ENCODE measurements at regions not wholly inside any gene's neighbourhood (a gene's known extent, or its start where the extent isn't known, plus 50 kb on each side); places are given as distances from the start of the nearest gene placed in this dataset.

- DNase-seq: no peak
Observed at GRCh38 chr3:182092662-182093262, 381.0 kb downstream of the SOX2 start.

- no peak for DNase-seq
Observed at GRCh38 chr3:182094321-182094720, 382.6 kb downstream of the SOX2 start.

- no peak for DNase-seq
Observed at GRCh38 chr3:182104881-182105280, 393.2 kb downstream of the SOX2 start.

- no peak for DNase-seq
Observed at GRCh38 chr3:182105875-182106274, 394.1 kb downstream of the SOX2 start.

- DNase-seq: no peak
Observed at GRCh38 chr3:182108371-182108770, 396.6 kb downstream of the SOX2 start.

- no peak for DNase-seq
Observed at GRCh38 chr3:182111967-182112366, 400.2 kb downstream of the SOX2 start.

- no peak for DNase-seq
Observed at GRCh38 chr3:182115328-182116015, 403.7 kb downstream of the SOX2 start.

- no peak for DNase-seq
Observed at GRCh38 chr3:182116386-182116785, 404.7 kb downstream of the SOX2 start.

GRCh38 chr3:182117131-182117530 lies 405.4 kb downstream of the SOX2 start:
- no peak for DNase-seq

GRCh38 chr3:182117583-182117982 lies 405.9 kb downstream of the SOX2 start:
- DNase-seq: no peak

GRCh38 chr3:182118066-182118465 lies 406.3 kb downstream of the SOX2 start:
- no peak for DNase-seq

GRCh38 chr3:182121401-182121800 lies 409.7 kb downstream of the SOX2 start:
- DNase-seq: no peak

GRCh38 chr3:182122779-182123178 lies 411.1 kb downstream of the SOX2 start:
- DNase-seq: no peak

- no peak for DNase-seq
Observed at GRCh38 chr3:182124187-182124586, 412.5 kb downstream of the SOX2 start.

- DNase-seq: no peak
Observed at GRCh38 chr3:182124716-182125115, 413.0 kb downstream of the SOX2 start.

GRCh38 chr3:182129740-182130139 lies 418.0 kb downstream of the SOX2 start:
- no peak for DNase-seq

- DNase-seq: no peak
Observed at GRCh38 chr3:182133752-182134151, 422.0 kb downstream of the SOX2 start.

- DNase-seq: no peak
Observed at GRCh38 chr3:182135056-182135455, 423.3 kb downstream of the SOX2 start.

- DNase-seq: no peak
Observed at GRCh38 chr3:182136008-182136910, 424.5 kb downstream of the SOX2 start.

GRCh38 chr3:182138393-182138792 lies 426.7 kb downstream of the SOX2 start:
- DNase-seq: no peak

GRCh38 chr3:182139627-182140357 lies 428.1 kb downstream of the SOX2 start:
- DNase-seq: no peak

- DNase-seq: no peak
Observed at GRCh38 chr3:182142928-182143327, 431.2 kb downstream of the SOX2 start.

- DNase-seq: no peak
Observed at GRCh38 chr3:182143903-182144302, 432.2 kb downstream of the SOX2 start.
